Omental fat pad (tissue), 3 donors: ENCODE measurements at regions not wholly inside any gene's neighbourhood (a gene's known extent, or its start where the extent isn't known, plus 50 kb on each side); places are given as distances from the start of the nearest gene placed in this dataset.

Experiments used
- ATAC-seq: fragments of 150-250 bp; one replicate; pipeline ENCODE4 v1.9.1; 2016; ENCODE audit warnings: mild to moderate bottlenecking, moderate library complexity; ENCODE audit not compliant: low FRiP score
- DNase-seq: peaks from one replicate; pipeline ENCODE4 v3.0.0-alpha.2; 2019; ENCODE audit warnings: low spot score
- TF ChIP-seq, protein P1 (sequence below), 3 donors: fragments of 450-650 bp; IDR thresholded peaks; one replicate each; pipeline ENCODE4 v1.5.1; 2016 to 2017; ENCODE audit warnings: antibody characterized with exemption in 3 of 3, mild to moderate bottlenecking in 3 of 3, moderate library complexity in 2 of 3

GRCh38 chr4:19400820-19401219 is 850.9 kb upstream of the SLIT2 start:
- DNase-seq (no peak), ATAC-seq (no peak)
- TF ChIP-seq, protein P1, sequence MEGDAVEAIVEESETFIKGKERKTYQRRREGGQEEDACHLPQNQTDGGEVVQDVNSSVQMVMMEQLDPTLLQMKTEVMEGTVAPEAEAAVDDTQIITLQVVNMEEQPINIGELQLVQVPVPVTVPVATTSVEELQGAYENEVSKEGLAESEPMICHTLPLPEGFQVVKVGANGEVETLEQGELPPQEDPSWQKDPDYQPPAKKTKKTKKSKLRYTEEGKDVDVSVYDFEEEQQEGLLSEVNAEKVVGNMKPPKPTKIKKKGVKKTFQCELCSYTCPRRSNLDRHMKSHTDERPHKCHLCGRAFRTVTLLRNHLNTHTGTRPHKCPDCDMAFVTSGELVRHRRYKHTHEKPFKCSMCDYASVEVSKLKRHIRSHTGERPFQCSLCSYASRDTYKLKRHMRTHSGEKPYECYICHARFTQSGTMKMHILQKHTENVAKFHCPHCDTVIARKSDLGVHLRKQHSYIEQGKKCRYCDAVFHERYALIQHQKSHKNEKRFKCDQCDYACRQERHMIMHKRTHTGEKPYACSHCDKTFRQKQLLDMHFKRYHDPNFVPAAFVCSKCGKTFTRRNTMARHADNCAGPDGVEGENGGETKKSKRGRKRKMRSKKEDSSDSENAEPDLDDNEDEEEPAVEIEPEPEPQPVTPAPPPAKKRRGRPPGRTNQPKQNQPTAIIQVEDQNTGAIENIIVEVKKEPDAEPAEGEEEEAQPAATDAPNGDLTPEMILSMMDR (IDR thresholded peaks at IDR 0.05), result no peak

DNA sequence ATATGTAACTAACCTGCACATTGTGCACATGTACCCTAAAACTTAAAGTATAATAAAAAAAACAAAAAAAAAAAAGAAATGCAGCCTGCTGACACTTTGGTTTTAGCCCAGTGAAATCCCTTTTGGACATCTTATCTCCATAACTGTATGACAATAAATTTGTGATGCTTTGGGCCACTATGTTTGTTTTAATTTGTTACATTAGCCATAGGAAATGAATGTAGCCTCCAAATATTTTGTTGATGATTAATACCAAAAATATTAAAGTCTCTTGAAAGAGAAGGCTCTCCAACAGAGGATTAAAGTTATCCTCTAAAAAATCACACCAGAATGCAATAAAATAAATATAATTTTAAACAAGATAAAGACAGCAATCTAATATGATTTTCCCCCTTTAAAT is 852.7 kb upstream of the SLIT2 start:
- TF ChIP-seq, protein P1 (IDR thresholded peaks at IDR 0.05), result no peak
- DNase-seq (no peak), ATAC-seq (no peak)

GRCh38 chr4:19386786-19387185 is 864.9 kb upstream of the SLIT2 start:
- ATAC-seq, result no peak
- TF ChIP-seq, protein P1 (IDR thresholded peaks at IDR 0.05), result no peak
- DNase-seq, result no peak

- peak; percentile 23 for ATAC-seq
- TF ChIP-seq, protein P1 (IDR thresholded peaks at IDR 0.05), result no peak
- DNase-seq, result no peak
Measured at GRCh38 chr4:19382993-19383756, 868.5 kb upstream of the SLIT2 start.

DNA sequence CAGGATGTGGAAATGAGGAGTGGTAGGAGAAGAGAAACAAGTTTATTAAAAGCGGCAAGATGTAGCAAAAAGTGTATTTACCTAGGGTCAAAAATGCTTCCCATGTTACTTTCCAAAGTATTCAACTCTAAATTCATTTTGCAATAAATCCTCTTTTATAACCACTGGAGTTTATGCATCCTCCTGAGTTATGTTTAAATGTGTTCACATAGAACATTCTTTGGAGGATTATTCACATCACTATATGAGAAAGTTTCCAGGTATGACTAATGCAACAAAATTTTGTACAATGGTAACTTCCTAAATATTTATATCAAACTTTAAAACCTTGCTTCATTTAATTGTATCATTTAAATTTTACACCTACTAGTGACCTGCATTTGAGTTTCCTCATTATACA is 870.6 kb upstream of the SLIT2 start:
- ATAC-seq (peak; percentile 41), DNase-seq (no peak)
- TF ChIP-seq, protein P1 (IDR thresholded peaks at IDR 0.05), result no peak

DNA sequence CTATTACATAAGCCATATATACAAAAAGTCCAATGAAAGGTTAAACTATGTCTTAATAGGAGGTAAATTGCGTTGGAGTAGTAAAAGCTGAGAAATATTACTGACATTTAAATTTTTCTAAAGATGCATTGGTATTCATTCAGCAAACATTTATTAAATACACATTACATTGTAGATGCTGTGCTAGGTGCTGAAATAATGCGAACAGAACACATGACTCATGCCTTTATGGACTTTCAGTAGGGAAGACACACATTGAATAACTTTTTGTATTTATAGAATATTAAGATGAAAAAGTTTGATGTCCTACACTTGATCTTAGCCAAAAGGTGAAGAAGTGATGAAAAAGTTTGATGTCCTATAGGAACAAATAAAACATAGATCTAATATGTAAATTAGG is 871.1 kb upstream of the SLIT2 start:
- ATAC-seq (no peak), DNase-seq (no peak)
- TF ChIP-seq, protein P1 (IDR thresholded peaks at IDR 0.05), result no peak

GRCh38 chr4:19379191-19379708 is 872.5 kb upstream of the SLIT2 start:
- ATAC-seq (no peak), DNase-seq (no peak)
- TF ChIP-seq, protein P1 (IDR thresholded peaks at IDR 0.05), result no peak
